Activated CD4-positive, alpha-beta T cell treated with anti-CD3 and anti-CD28 coated beads, Interleukin-2, amount 10 ng/mL, durations not matched to agents 7 days and 5 days (primary cell): ENCODE measurements at regions not wholly inside any gene's neighbourhood (a gene's known extent, or its start where the extent isn't known, plus 50 kb on each side); places are given as distances from the start of the nearest gene placed in this dataset.

Experiments
- CTCF ChIA-PET: fragments of 350-600 bp; sonication (Branson Sonifier 250); formaldehyde crosslinking; loops from one replicate; lab custom pipeline; 2021; ENCODE audit warnings: antibody characterized with exemption; lab: Charles Lee
- POLR2A ChIA-PET: fragments of 350-600 bp; sonication (Branson Sonifier 250); formaldehyde crosslinking; loops from one replicate; lab custom pipeline; 2021; ENCODE audit warnings: antibody characterized with exemption; lab: Charles Lee
- DNase-seq: peaks from one replicate; pipeline ENCODE4 v3.0.0-alpha.2; 2020
- H3K27ac Mint-ChIP-seq: one replicate; pipeline ENCODE4 v1.8.0; 2021; ENCODE audit warnings: mild to moderate bottlenecking, moderate library complexity, mixed read lengths
- H3K27me3 Mint-ChIP-seq: one replicate; pipeline ENCODE4 v1.8.0; 2021; ENCODE audit warnings: mixed read lengths
- H3K36me3 Mint-ChIP-seq: one replicate; pipeline ENCODE4 v1.8.0; 2021; ENCODE audit warnings: low read depth, mixed read lengths
- H3K4me1 Mint-ChIP-seq: one replicate; pipeline ENCODE4 v1.8.0; 2021; ENCODE audit warnings: mixed read lengths
- H3K4me3 Mint-ChIP-seq: one replicate; pipeline ENCODE4 v1.8.0; 2021; ENCODE audit warnings: mild to moderate bottlenecking, moderate library complexity, mixed read lengths
- H3K9me3 Mint-ChIP-seq: one replicate; pipeline ENCODE4 v1.8.0; 2021; ENCODE audit warnings: mixed read lengths

DNA sequence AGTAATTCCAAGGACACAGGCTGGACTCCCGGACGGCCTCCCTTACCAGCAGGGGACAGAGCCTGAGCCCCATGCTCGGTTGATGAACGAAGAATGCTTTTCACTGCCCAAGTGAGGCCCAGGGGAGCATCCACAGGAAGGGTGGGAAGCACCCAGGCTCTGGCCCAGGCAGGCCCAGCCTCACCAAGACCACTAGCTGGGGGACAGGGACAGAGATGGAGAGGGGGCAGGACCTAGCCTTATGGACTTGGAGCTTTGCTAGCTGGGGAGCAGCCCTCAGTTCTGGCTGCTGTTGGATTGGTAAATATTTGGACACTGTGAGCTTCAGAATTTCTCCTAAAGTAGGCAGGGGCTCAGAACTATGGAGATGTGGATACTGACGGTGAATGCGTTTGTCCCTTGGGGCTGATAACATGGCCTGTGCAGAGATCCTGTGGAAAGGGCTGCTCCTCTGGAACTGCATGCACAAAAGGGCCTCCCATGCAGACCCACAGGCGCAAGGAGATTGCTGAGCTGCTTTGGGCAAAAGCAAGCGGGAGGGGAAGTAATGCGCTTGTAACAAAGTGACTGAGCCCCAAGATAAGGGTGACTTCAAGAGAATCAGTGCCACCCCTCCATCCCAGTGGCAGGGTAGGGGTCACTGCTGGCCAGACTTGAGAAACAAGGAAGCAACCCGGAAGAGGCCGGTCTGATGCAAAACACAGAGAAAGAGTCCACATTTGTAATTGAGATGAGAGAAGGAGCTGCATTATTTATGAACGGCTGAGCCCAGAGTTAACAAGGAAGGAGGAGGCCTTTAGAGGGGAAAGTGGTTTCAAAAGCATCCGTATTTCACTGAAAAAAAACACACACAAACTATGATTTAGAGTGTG lies 70.1 kb upstream of the MEF2A start:
- Mint-ChIP-seq H3K9me3 (peaks cover 16% of the 10 kb centered on the region), H3K4me3 (no peak overlapping the region), H3K4me1 (peaks cover 34% of the 10 kb centered on the region), H3K27ac (peak overlapping the region; percentile 92), H3K36me3 (peaks cover 10% of the 10 kb centered on the region), H3K27me3 (no peaks in the 10 kb centered on the region)
- ChIA-PET CTCF (interaction anchor here (0.5 to 0.8 kb wide), 2 partner anchors 10 to 97 kb away, joined by 3 read pairs; no protein-coding TSS in a partner anchor), POLR2A (no interaction called here)
- peak; percentile 24 for DNase-seq

DNA sequence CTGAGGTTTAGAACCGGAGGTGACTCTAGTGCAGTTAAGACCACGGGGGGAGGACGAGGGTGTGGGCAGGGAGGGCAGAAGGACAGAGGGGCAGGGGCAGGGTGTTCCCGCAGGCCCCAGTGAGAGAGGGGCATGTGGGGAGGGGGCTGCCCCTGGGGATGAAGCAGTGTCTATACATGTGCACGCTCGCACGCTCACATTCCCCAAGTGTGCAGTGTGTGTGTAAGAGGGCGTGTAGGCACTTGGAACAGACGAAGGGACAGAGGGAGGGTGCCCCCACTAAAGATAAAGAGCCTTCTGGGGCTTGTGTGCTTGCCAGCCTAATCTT lies 69.5 kb upstream of the MEF2A start:
- POLR2A ChIA-PET: no interaction called here

GRCh38 chr15:99502182-99502581 lies 63.6 kb upstream of the MEF2A start:
- no peaks in the 10 kb centered on the region for H3K27me3 Mint-ChIP-seq
- POLR2A ChIA-PET: interaction anchor here (0.6 kb wide), 1 partner anchor 49 kb away, joined by 3 read pairs; no protein-coding TSS in a partner anchor
- DNase-seq: no peak
- H3K36me3 Mint-ChIP-seq: peaks cover 10% of the 10 kb centered on the region
- H3K27ac Mint-ChIP-seq: no peak overlapping the region
- H3K4me1 Mint-ChIP-seq: peaks cover 48% of the 10 kb centered on the region
- CTCF ChIA-PET: interaction anchor here (0.6 to 1.2 kb wide), 4 partner anchors 9 to 81 kb away, joined by 3 to 5 read pairs (median 3); no protein-coding TSS in a partner anchor
- no peak overlapping the region for H3K4me3 Mint-ChIP-seq
- H3K9me3 Mint-ChIP-seq: peaks cover 14% of the 10 kb centered on the region

More for the DNA sequence above, 69.5 kb upstream of the MEF2A start:
- Mint-ChIP-seq H3K27ac (peak overlapping the region; percentile 92), H3K36me3 (peaks cover 10% of the 10 kb centered on the region), H3K27me3 (no peaks in the 10 kb centered on the region), H3K9me3 (peaks cover 16% of the 10 kb centered on the region), H3K4me1 (peaks cover 40% of the 10 kb centered on the region), H3K4me3 (no peak overlapping the region)
- CTCF ChIA-PET: no interaction called here
- DNase-seq: no peak

GRCh38 chr15:99502661-99503060 lies 63.1 kb upstream of the MEF2A start:
- DNase-seq: no peak
- peaks cover 9% of the 10 kb centered on the region for H3K9me3 Mint-ChIP-seq
- ChIA-PET CTCF (interaction anchor here (0.6 to 1.2 kb wide), 4 partner anchors 8 to 82 kb away, joined by 3 to 5 read pairs (median 4); no protein-coding TSS in a partner anchor), POLR2A (interaction anchor here (0.6 kb wide), 1 partner anchor 49 kb away, joined by 3 read pairs; no protein-coding TSS in a partner anchor)
- no peaks in the 10 kb centered on the region for H3K27me3 Mint-ChIP-seq
- H3K36me3 Mint-ChIP-seq: peaks cover 9% of the 10 kb centered on the region
- H3K4me3 Mint-ChIP-seq: no peak overlapping the region
- no peak overlapping the region for H3K27ac Mint-ChIP-seq
- H3K4me1 Mint-ChIP-seq: peaks cover 44% of the 10 kb centered on the region

DNA sequence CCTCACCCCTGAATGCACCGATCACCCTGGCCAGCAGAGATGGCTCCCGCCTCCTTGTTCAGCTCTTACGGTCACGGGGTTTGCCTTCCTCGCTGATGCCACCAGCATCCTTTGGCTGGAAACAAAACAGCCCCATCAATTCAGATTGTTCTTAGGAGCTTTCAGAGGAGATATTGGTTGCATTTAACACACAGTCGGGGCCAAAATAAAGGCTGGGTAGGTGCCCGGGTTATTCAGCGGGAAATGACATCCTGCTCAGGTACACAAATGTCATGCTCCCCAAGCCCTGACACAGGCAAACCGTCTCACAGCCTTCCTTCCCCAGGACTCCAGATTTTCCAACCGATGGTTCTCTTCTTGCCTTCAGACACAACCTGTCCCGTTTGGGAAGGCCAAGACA lies 62.4 kb upstream of the MEF2A start:
- H3K4me3 Mint-ChIP-seq: no peak overlapping the region
- H3K9me3 Mint-ChIP-seq: peaks cover 5% of the 10 kb centered on the region
- no peak overlapping the region for H3K27ac Mint-ChIP-seq
- H3K36me3 Mint-ChIP-seq: peaks cover 6% of the 10 kb centered on the region
- no peak for DNase-seq
- ChIA-PET POLR2A (no interaction called here), CTCF (interaction anchor here (0.8 to 1.5 kb wide), 4 partner anchors 8 to 201 kb away, joined by 3 to 4 read pairs (median 3); no protein-coding TSS in a partner anchor)
- no peaks in the 10 kb centered on the region for H3K27me3 Mint-ChIP-seq
- peaks cover 48% of the 10 kb centered on the region for H3K4me1 Mint-ChIP-seq

DNA sequence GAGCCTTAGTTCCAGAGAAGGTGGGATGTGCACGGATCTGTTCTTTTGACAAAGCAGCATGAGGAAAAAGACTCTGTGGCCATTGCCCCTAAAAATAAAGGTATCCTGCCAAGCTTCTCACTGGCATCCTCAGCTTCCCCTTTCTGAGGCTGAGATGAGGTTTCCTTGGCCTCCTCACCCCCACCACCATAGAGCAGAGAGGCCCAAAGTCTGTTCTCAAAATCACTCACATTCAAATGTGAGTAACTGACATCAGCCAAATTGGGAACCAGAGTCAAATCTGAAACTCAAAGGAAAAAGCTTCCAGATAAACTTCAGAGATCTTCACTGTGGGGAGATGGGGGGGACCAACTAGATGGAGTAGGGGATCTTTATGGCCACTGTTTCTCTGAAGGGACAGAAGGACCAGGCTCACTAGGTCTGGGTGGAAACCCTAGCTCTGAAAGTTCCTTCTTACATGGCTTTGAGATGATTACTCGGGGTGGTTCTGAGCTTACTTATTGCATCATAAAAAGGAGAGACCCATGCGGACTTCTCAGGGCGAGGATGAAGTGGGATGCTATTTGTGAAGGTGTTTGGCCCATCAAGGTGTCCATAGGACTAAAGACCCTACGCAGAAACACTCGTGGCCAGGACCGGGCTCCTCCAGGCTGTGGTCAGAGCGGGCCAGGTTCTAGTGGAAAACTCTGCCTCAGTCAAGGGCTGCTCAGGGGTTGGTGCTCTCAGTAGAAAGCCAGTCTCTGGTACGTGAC lies 61.5 kb upstream of the MEF2A start:
- ChIA-PET POLR2A (no interaction called here), CTCF (interaction anchor here (0.7 to 1.5 kb wide), 5 partner anchors 24 to 200 kb away, joined by 3 to 6 read pairs (median 3); no protein-coding TSS in a partner anchor)
- no peak overlapping the region for H3K4me3 Mint-ChIP-seq
- H3K27ac Mint-ChIP-seq: peak overlapping the region; percentile 57
- no peaks in the 10 kb centered on the region for H3K36me3 Mint-ChIP-seq
- H3K4me1 Mint-ChIP-seq: peaks cover 54% of the 10 kb centered on the region
- no peaks in the 10 kb centered on the region for H3K9me3 Mint-ChIP-seq
- no peak for DNase-seq
- H3K27me3 Mint-ChIP-seq: no peaks in the 10 kb centered on the region

GRCh38 chr15:99504823-99505551 lies 60.8 kb upstream of the MEF2A start:
- H3K27me3 Mint-ChIP-seq: no peaks in the 10 kb centered on the region
- ChIA-PET CTCF (interaction anchor here (1.2 to 1.5 kb wide), 3 partner anchors 25 to 199 kb away, joined by 3 to 6 read pairs (median 3); no protein-coding TSS in a partner anchor), POLR2A (no interaction called here)
- H3K9me3 Mint-ChIP-seq: no peaks in the 10 kb centered on the region
- H3K4me3 Mint-ChIP-seq: no peak overlapping the region
- H3K36me3 Mint-ChIP-seq: no peaks in the 10 kb centered on the region
- no peak for DNase-seq
- peaks cover 61% of the 10 kb centered on the region for H3K4me1 Mint-ChIP-seq
- no peak overlapping the region for H3K27ac Mint-ChIP-seq

DNA sequence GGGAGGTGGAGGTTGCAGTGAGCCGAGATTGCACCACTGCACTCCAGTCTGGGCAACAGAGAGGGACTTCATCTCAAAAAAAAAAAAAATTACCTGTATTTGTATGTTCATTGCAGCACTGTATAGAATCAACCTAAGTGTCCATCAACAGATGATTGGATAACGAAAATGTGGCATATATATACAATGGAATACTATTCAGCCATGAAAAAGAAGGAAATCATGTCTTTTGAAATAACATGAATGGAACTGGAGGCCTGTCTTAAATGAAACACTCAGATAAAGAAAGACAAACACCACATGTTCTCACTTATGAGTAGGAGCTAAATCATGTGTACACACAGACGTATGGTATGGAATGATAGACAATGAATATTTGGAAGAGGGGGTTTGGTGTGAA lies 59.4 kb upstream of the MEF2A start:
- Mint-ChIP-seq H3K9me3 (no peaks in the 10 kb centered on the region), H3K4me1 (peaks cover 53% of the 10 kb centered on the region), H3K36me3 (no peaks in the 10 kb centered on the region), H3K27me3 (no peaks in the 10 kb centered on the region), H3K4me3 (no peak overlapping the region), H3K27ac (no peak overlapping the region)
- DNase-seq: no peak
- CTCF ChIA-PET: interaction anchor here (0.6 to 1.1 kb wide), 2 partner anchors 71 to 302 kb away, joined by 3 read pairs; no protein-coding TSS in a partner anchor
- POLR2A ChIA-PET: no interaction called here

- Mint-ChIP-seq H3K4me1 (peaks cover 54% of the 10 kb centered on the region), H3K4me3 (no peak overlapping the region), H3K27me3 (no peaks in the 10 kb centered on the region), H3K36me3 (no peaks in the 10 kb centered on the region), H3K9me3 (no peaks in the 10 kb centered on the region), H3K27ac (no peak overlapping the region)
- ChIA-PET CTCF (interaction anchor here (0.6 to 1.1 kb wide), 4 partner anchors 14 to 302 kb away, joined by 3 to 4 read pairs (median 3); no protein-coding TSS in a partner anchor), POLR2A (no interaction called here)
- no peak for DNase-seq
Measured at GRCh38 chr15:99507016-99507503, 58.7 kb upstream of the MEF2A start.

GRCh38 chr15:99507504-99508310 lies 58.1 kb upstream of the MEF2A start:
- Mint-ChIP-seq H3K36me3 (no peaks in the 10 kb centered on the region), H3K27me3 (no peaks in the 10 kb centered on the region), H3K4me3 (no peak overlapping the region), H3K9me3 (no peaks in the 10 kb centered on the region), H3K27ac (no peak overlapping the region), H3K4me1 (peaks cover 57% of the 10 kb centered on the region)
- CTCF ChIA-PET: interaction anchor here (1.1 kb wide), 2 partner anchors 13 to 59 kb away, joined by 3 to 4 read pairs; no protein-coding TSS in a partner anchor
- POLR2A ChIA-PET: no interaction called here
- DNase-seq: no peak

DNA sequence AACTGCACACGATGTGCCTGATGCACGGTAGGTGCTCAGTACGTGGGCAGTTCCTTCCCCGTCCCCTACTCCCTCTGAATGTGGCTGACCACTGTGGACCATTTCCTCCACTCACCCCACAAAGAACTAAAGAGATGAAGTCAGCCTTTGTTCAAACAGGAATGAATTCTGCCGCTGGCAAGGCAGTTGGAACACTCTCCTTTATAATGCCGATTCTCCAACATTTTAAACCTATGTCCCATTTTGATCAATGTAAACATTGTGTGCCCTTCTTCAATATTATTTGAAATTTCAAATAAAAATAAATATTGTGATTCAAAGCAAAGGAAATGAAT lies 57.5 kb upstream of the MEF2A start:
- ChIA-PET POLR2A (no interaction called here), CTCF (interaction anchor here (1.1 kb wide), 1 partner anchor 13 kb away, joined by 4 read pairs; no protein-coding TSS in a partner anchor)
- H3K27ac Mint-ChIP-seq: no peak overlapping the region
- H3K27me3 Mint-ChIP-seq: no peaks in the 10 kb centered on the region
- H3K36me3 Mint-ChIP-seq: no peaks in the 10 kb centered on the region
- no peak overlapping the region for H3K4me3 Mint-ChIP-seq
- H3K4me1 Mint-ChIP-seq: peaks cover 55% of the 10 kb centered on the region
- no peak for DNase-seq
- no peaks in the 10 kb centered on the region for H3K9me3 Mint-ChIP-seq
